Pancreas (tissue), 10 donors: ENCODE measurements at regions not wholly inside any gene's neighbourhood (a gene's known extent, or its start where the extent isn't known, plus 50 kb on each side); places are given as distances from the start of the nearest gene placed in this dataset.

Source experiments
- ATAC-seq, 4 donors: fragments of 200-7000 bp; cut with Tn5 transposase; one replicate each; pipeline versions ENCODE4 v1.8.0 to v1.9.1; 2020; ENCODE audit warnings: mild to moderate bottlenecking in 4 of 4, moderate library complexity in 4 of 4
- DNase-seq, 6 donors: peaks; one replicate each; pipeline ENCODE4 v3.0.0-alpha.2; 2020
- FAIRE-seq: peaks from 2 replicates; lab custom pipeline; 2012; peaks lifted over from hg19 to GRCh38; lab: Jason Lieb, UNC
- H3K27ac ChIP-seq, 4 donors: fragments of 200-600 bp; sonication (generic); 1 replicate in 3 of 4; 2 replicates in 1 of 4; pipeline versions ENCODE4 v1.5.0 to v1.8.0; 2020
- H3K27me3 ChIP-seq, 4 donors: fragments of 200-600 bp; one replicate each; pipeline ENCODE4 v1.8.0; 2021
- H3K36me3 ChIP-seq, 3 donors: fragments of 200-600 bp; sonication (generic) in 1 of 3; one replicate each; pipeline versions ENCODE4 v1.5.0 to v1.8.0; 2020 to 2021
- H3K4me1 ChIP-seq, 3 donors: fragments of 200-600 bp; one replicate each; pipeline ENCODE4 v1.8.0; 2021
- H3K4me3 ChIP-seq, 4 donors: fragments of 200-600 bp; sonication (generic) in 2 of 4; one replicate each; pipeline versions ENCODE4 v1.5.0 to v1.8.0; 2020 to 2021
- H3K9me3 ChIP-seq, 4 donors: fragments of 200-600 bp; one replicate each; pipeline ENCODE4 v1.8.0; 2021
- WGBS, 2 donors: extraction: QIAGEN DNeasy Blood & Tissue Kit; methylation state at CpG; one replicate each; pipeline ENCODE4 v1.1.7; 2013; 5-methylcytosine and 5-hydroxymethylcytosine counted together
- intact Hi-C, 3 donors: fragments of 100-400 bp; cut with DNase I; formaldehyde crosslinking; loops; one replicate each; pipeline versions ENCODE4 v1.11.1 to v1.14.2; 2022
- TF ChIP-seq, protein P1 (sequence below), 4 donors: fragments of 200-600 bp; sonication (generic) in 3 of 4; IDR thresholded peaks; one replicate each; pipeline versions ENCODE4 v1.5.0 to v1.8.0; 2021; ENCODE audit warnings: antibody characterized with exemption in 4 of 4
- donor health status: healthy with polysubstance abuse.
- donor health status: DM: no; HTN: no; CAD: no; lungs with moderate emphysema.
- donor health status: DM: no; HTN: no; CAD: no.
- donor health status: control.
- donor health status: control.
- donor health status: Bipolar disorder and iron deficiency.
- donor health status: DM: yes; HTN: yes; CAD: no.
- donor health status: DM: no; HTN: no; CAD: no.
- donor health status: DM: no; HTN: no; CAD: no.
- donor health status: DM: yes; HTN: yes; CAD: no.

DNA sequence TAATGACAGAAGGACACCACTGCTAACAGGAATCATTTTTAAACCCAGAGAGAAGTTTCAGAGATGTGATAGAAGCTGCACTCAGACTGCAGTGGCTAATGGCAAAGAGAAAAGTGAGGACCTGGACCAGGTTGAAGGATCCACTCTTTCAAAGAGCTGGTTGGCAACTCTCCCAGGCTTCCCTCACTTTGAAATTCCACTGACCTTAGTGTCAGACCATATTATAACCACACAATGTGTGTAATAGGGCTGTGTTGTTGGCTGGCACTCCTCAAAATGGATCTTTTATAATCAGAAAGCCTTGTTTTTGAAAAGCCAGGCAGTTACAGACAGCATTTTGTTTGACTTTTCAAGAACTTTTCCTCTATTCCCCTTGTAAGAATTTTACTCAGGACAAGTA lies 280.7 kb downstream of the PRELID2 start:
- DNase-seq, result peak in 1 of 6 donors; percentile 10
- H3K4me3 ChIP-seq, result no peak overlapping the region
- no peaks in the 10 kb centered on the region for H3K9me3 ChIP-seq
- no peaks in the 10 kb centered on the region for H3K36me3 ChIP-seq
- no peak overlapping the region for H3K27ac ChIP-seq
- intact Hi-C loops, result no loop called here
- FAIRE-seq, result no peak
- no peaks in the 10 kb centered on the region for H3K27me3 ChIP-seq
- no peaks in the 10 kb centered on the region for H3K4me1 ChIP-seq
- ATAC-seq, result peak in 1 of 4 donors; percentile 46
- TF ChIP-seq, protein P1, sequence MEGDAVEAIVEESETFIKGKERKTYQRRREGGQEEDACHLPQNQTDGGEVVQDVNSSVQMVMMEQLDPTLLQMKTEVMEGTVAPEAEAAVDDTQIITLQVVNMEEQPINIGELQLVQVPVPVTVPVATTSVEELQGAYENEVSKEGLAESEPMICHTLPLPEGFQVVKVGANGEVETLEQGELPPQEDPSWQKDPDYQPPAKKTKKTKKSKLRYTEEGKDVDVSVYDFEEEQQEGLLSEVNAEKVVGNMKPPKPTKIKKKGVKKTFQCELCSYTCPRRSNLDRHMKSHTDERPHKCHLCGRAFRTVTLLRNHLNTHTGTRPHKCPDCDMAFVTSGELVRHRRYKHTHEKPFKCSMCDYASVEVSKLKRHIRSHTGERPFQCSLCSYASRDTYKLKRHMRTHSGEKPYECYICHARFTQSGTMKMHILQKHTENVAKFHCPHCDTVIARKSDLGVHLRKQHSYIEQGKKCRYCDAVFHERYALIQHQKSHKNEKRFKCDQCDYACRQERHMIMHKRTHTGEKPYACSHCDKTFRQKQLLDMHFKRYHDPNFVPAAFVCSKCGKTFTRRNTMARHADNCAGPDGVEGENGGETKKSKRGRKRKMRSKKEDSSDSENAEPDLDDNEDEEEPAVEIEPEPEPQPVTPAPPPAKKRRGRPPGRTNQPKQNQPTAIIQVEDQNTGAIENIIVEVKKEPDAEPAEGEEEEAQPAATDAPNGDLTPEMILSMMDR (IDR thresholded peaks at IDR 0.05), result no peak

GRCh38 chr5:145553177-145553576 lies 282.0 kb downstream of the PRELID2 start:
- H3K36me3 ChIP-seq, result no peaks in the 10 kb centered on the region
- TF ChIP-seq, protein P1 (IDR thresholded peaks at IDR 0.05), result no peak
- no peak overlapping the region for H3K27ac ChIP-seq
- H3K4me3 ChIP-seq, result no peak overlapping the region
- no peak for DNase-seq
- FAIRE-seq, result no peak
- no peaks in the 10 kb centered on the region for H3K9me3 ChIP-seq
- 89 to 98% methylated on average over 2 of the region's 2 CpGs for WGBS, 2 donors
- ATAC-seq, result no peak
- no peaks in the 10 kb centered on the region for H3K27me3 ChIP-seq
- H3K4me1 ChIP-seq, result no peaks in the 10 kb centered on the region
- intact Hi-C loops, result no loop called here

- FAIRE-seq, result no peak
- Histone ChIP-seq H3K4me3 (no peak overlapping the region), H3K36me3 (no peaks in the 10 kb centered on the region), H3K4me1 (peaks cover 0 to 12% (median 3%) of the 10 kb centered on the region in 3 donors), H3K9me3 (no peaks in the 10 kb centered on the region), H3K27me3 (no peaks in the 10 kb centered on the region), H3K27ac (no peak overlapping the region)
- WGBS, 2 donors, result 91 to 95% methylated on average over 1 of the region's 1 CpG
- TF ChIP-seq, protein P1 (IDR thresholded peaks at IDR 0.05), result no peak
- intact Hi-C loops, result no loop called here
- no peak for DNase-seq
- ATAC-seq, result no peak
Observed at GRCh38 chr5:145551714-145552113, 283.4 kb downstream of the PRELID2 start.

- ATAC-seq, result peak in 3 of 4 donors; percentile 50 to 68 (median 66)
- intact Hi-C loops, result no loop called here
- Histone ChIP-seq H3K4me3 (no peak overlapping the region), H3K27ac (peak overlapping the region in 3 of 4 donors; percentile 33 to 45 (median 40)), H3K27me3 (no peaks in the 10 kb centered on the region), H3K4me1 (peaks cover 0 to 12% (median 4%) of the 10 kb centered on the region in 3 donors), H3K36me3 (no peaks in the 10 kb centered on the region), H3K9me3 (no peaks in the 10 kb centered on the region)
- TF ChIP-seq, protein P1 (IDR thresholded peaks at IDR 0.05), result no peak
- DNase-seq, result no peak
- FAIRE-seq, result no peak
Observed at GRCh38 chr5:145548097-145548496, 287.0 kb downstream of the PRELID2 start.

- TF ChIP-seq, protein P1 (IDR thresholded peaks at IDR 0.05), result no peak
- no peak overlapping the region for H3K27ac ChIP-seq
- no peaks in the 10 kb centered on the region for H3K9me3 ChIP-seq
- FAIRE-seq, result no peak
- H3K36me3 ChIP-seq, result no peaks in the 10 kb centered on the region
- no peak overlapping the region for H3K4me3 ChIP-seq
- intact Hi-C loops, result no loop called here
- H3K27me3 ChIP-seq, result no peaks in the 10 kb centered on the region
- H3K4me1 ChIP-seq, result peaks cover 0 to 12% (median 4%) of the 10 kb centered on the region in 3 donors
- no peak for DNase-seq
- ATAC-seq, result no peak
Observed at GRCh38 chr5:145544401-145544800, 290.7 kb downstream of the PRELID2 start.
